ENCODE measurements at regions not wholly inside any gene's neighbourhood (a gene's known extent, or its start where the extent isn't known, plus 50 kb on each side); places are given as distances from the start of the nearest gene placed in this dataset.

DNA sequence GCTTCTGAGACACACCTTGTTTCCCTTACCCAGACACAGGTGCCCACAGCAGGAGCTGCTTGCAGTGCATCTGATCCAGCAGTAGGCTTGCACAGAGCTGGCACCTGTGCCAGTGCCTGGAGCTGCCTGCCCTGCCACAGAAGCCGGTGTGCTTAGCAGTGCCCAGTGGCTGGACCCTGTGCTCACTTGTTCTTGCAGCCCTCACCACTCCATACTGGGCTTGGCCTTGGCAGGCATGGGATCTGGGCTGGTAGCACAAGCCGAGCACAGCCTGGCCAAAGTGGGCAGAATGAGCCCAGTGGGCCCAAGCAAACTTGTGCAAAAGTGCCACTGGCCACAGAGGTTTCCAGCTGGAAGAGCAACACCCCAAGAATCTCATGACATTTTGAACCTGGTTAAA is 1950.4 kb downstream of the SUCLG1 start:
- TF ChIP-seq, protein P1, sequence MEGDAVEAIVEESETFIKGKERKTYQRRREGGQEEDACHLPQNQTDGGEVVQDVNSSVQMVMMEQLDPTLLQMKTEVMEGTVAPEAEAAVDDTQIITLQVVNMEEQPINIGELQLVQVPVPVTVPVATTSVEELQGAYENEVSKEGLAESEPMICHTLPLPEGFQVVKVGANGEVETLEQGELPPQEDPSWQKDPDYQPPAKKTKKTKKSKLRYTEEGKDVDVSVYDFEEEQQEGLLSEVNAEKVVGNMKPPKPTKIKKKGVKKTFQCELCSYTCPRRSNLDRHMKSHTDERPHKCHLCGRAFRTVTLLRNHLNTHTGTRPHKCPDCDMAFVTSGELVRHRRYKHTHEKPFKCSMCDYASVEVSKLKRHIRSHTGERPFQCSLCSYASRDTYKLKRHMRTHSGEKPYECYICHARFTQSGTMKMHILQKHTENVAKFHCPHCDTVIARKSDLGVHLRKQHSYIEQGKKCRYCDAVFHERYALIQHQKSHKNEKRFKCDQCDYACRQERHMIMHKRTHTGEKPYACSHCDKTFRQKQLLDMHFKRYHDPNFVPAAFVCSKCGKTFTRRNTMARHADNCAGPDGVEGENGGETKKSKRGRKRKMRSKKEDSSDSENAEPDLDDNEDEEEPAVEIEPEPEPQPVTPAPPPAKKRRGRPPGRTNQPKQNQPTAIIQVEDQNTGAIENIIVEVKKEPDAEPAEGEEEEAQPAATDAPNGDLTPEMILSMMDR (conservative IDR thresholded peaks at IDR 0.05; ENCODE audit: low read length): no peak
- no peak for TF ChIP-seq EZH2phosphoT487 (IDR thresholded peaks at IDR 0.05; ENCODE audit: borderline replicate concordance)

Data from Loucy (cell line).